ENCODE measurements at regions not wholly inside any gene's neighbourhood (a gene's known extent, or its start where the extent isn't known, plus 50 kb on each side); places are given as distances from the start of the nearest gene placed in this dataset.

GRCh38 chr12:86331012-86331411, 74.8 kb upstream of the MGAT4C start:
- H3K4me3 ChIP-seq (replicated peaks; ENCODE audit: low read depth, low read length): no peak overlapping the region
- no peak for DNase-seq (ENCODE audit: extremely low read depth, low read depth)
- no peak for TF ChIP-seq CTCF (IDR thresholded peaks at IDR 0.05; ENCODE audit: low read depth, low read length, missing control alignments)

- no peak overlapping the region for H3K4me3 ChIP-seq (replicated peaks; ENCODE audit: low read depth, low read length)
- TF ChIP-seq CTCF (IDR thresholded peaks at IDR 0.05; ENCODE audit: low read depth, low read length, missing control alignments): no peak
- DNase-seq (ENCODE audit: extremely low read depth, low read depth): no peak
These were observed 56.0 kb upstream of the MGAT4C start for GRCh38 chr12:86312232-86312631.

All from HFF-Myc (cell line).